MM.1S (cell line): ENCODE measurements at regions not wholly inside any gene's neighbourhood (a gene's known extent, or its start where the extent isn't known, plus 50 kb on each side); places are given as distances from the start of the nearest gene placed in this dataset.

Source experiments
- DNase-seq: peaks from one replicate; pipeline ENCODE4 v3.0.0-alpha.2; 2015
- H2AFZ ChIP-seq: fragments of 300-600 bp; sonication (generic); 2 replicates; pipeline ENCODE4 v1.6.0; 2016; ENCODE audit warnings: antibody characterized with exemption, low read length
- H3F3A ChIP-seq: fragments of 300-600 bp; sonication (generic); 2 replicates; pipeline ENCODE4 v1.6.1; 2016; ENCODE audit warnings: mild to moderate bottlenecking, antibody characterized with exemption, low read length, moderate library complexity, mixed read lengths; ENCODE audit not compliant: insufficient read depth
- H3K27ac ChIP-seq: fragments of 300-600 bp; sonication (generic); 2 replicates; pipeline ENCODE4 v1.5.1; 2016; ENCODE audit warnings: mild to moderate bottlenecking, low read length
- H3K27me3 ChIP-seq: fragments of 300-600 bp; sonication (generic); replicated peaks from 2 replicates; pipeline ENCODE4 v1.6.0; 2016; ENCODE audit warnings: low read length; ENCODE audit not compliant: insufficient read depth
- H3K36me3 ChIP-seq: fragments of 300-600 bp; sonication (generic); replicated peaks from 2 replicates; pipeline ENCODE4 v1.6.1; 2016; ENCODE audit warnings: mild to moderate bottlenecking, low read length, mixed read lengths; ENCODE audit not compliant: insufficient read depth
- H3K4me1 ChIP-seq: fragments of 300-600 bp; sonication (generic); 2 replicates; pipeline ENCODE4 v1.6.1; 2016; ENCODE audit warnings: low read length, mixed read lengths
- H3K4me2 ChIP-seq: fragments of 300-600 bp; sonication (generic); 2 replicates; pipeline ENCODE4 v1.6.0; 2016; ENCODE audit warnings: low read depth, low read length
- H3K4me3 ChIP-seq: fragments of 300-600 bp; sonication (generic); 2 replicates; pipeline ENCODE4 v1.5.1; 2016; ENCODE audit warnings: low read length, mixed read lengths
- H3K79me2 ChIP-seq: fragments of 300-600 bp; sonication (generic); 2 replicates; pipeline ENCODE4 v1.6.1; 2016; ENCODE audit warnings: mixed run types, low read length, mixed read lengths
- H3K9ac ChIP-seq: fragments of 300-600 bp; sonication (generic); 2 replicates; pipeline ENCODE4 v1.6.1; 2016; ENCODE audit warnings: low read length, mixed read lengths
- H3K9me2 ChIP-seq: fragments of 300-600 bp; sonication (generic); replicated peaks from 2 replicates; pipeline ENCODE4 v1.6.1; 2016; ENCODE audit warnings: mild to moderate bottlenecking, low read length, mixed read lengths; ENCODE audit not compliant: insufficient read depth
- H3K9me3 ChIP-seq: fragments of 300-600 bp; sonication (generic); replicated peaks from 2 replicates; pipeline ENCODE4 v1.6.1; 2016; ENCODE audit warnings: mild to moderate bottlenecking, low read length, mixed read lengths; ENCODE audit not compliant: insufficient read depth
- H4K20me1 ChIP-seq: fragments of 300-600 bp; sonication (generic); 2 replicates; pipeline ENCODE4 v1.6.1; 2016; ENCODE audit warnings: mild to moderate bottlenecking, low read length, moderate library complexity, mixed read lengths; ENCODE audit not compliant: insufficient read depth
- CTCF ChIP-seq: fragments of 300-600 bp; sonication (generic); IDR thresholded peaks from 2 replicates; pipeline ENCODE4 v1.5.1; 2016; ENCODE audit warnings: antibody characterized with exemption, low read length, mixed read lengths
- EZH2 ChIP-seq: fragments of 300-600 bp; sonication (generic); optimal IDR thresholded peaks from 2 replicates; pipeline ENCODE3; 2017; ENCODE audit warnings: low read depth, mild to moderate bottlenecking, antibody characterized with exemption, low read length, mixed read lengths
- EZH2phosphoT487 ChIP-seq: fragments of 300-600 bp; sonication (generic); IDR thresholded peaks from 2 replicates; pipeline ENCODE4 v1.6.1; 2018; ENCODE audit warnings: antibody characterized with exemption, low read length

GRCh38 chr21:27646691-27647090 lies 679.8 kb upstream of the ADAMTS5 start:
- Histone ChIP-seq H3K27me3 (no peaks in the 10 kb centered on the region), H3K9me2 (no peaks in the 10 kb centered on the region; the same call in 1 of the 2 replicates), H3K4me3 (no peak overlapping the region), H3F3A (no peaks in the 10 kb centered on the region), H3K79me2 (no peaks in the 10 kb centered on the region), H2AFZ (no peak overlapping the region), H3K27ac (no peak overlapping the region), H3K9me3 (no peaks in the 10 kb centered on the region), H3K4me1 (no peaks in the 10 kb centered on the region), H3K9ac (no peak overlapping the region), H3K36me3 (no peaks in the 10 kb centered on the region), H4K20me1 (no peaks in the 10 kb centered on the region), H3K4me2 (no peak overlapping the region)
- no peak for TF ChIP-seq EZH2
- TF ChIP-seq CTCF = no peak
- no peak for TF ChIP-seq EZH2phosphoT487
- DNase-seq = no peak

- H2AFZ ChIP-seq = no peak overlapping the region
- no peaks in the 10 kb centered on the region for H3K36me3 ChIP-seq
- H3K79me2 ChIP-seq = no peaks in the 10 kb centered on the region
- H3K9me3 ChIP-seq = no peaks in the 10 kb centered on the region
- H3K9ac ChIP-seq = no peak overlapping the region
- H3K4me1 ChIP-seq = no peaks in the 10 kb centered on the region
- DNase-seq = no peak
- no peak overlapping the region for H3K4me2 ChIP-seq
- no peaks in the 10 kb centered on the region for H4K20me1 ChIP-seq
- H3K4me3 ChIP-seq = no peak overlapping the region
- no peaks in the 10 kb centered on the region for H3F3A ChIP-seq
- H3K27ac ChIP-seq = no peak overlapping the region
- H3K27me3 ChIP-seq = no peaks in the 10 kb centered on the region
- H3K9me2 ChIP-seq = no peaks in the 10 kb centered on the region; the same call in 1 of the 2 replicates
- TF ChIP-seq CTCF (no peak), EZH2phosphoT487 (no peak), EZH2 (no peak)
These were observed 679.2 kb upstream of the ADAMTS5 start for GRCh38 chr21:27646056-27646455.

GRCh38 chr21:27645285-27645684 lies 678.4 kb upstream of the ADAMTS5 start:
- DNase-seq = no peak
- Histone ChIP-seq H3K4me2 (no peak overlapping the region), H4K20me1 (no peaks in the 10 kb centered on the region), H3K9ac (no peak overlapping the region), H3K27me3 (no peaks in the 10 kb centered on the region), H3F3A (no peaks in the 10 kb centered on the region), H3K9me2 (no peaks in the 10 kb centered on the region; the same call in 1 of the 2 replicates), H3K9me3 (no peaks in the 10 kb centered on the region), H2AFZ (no peak overlapping the region), H3K27ac (no peak overlapping the region), H3K4me3 (no peak overlapping the region), H3K36me3 (no peaks in the 10 kb centered on the region), H3K79me2 (no peaks in the 10 kb centered on the region), H3K4me1 (no peaks in the 10 kb centered on the region)
- TF ChIP-seq CTCF = no peak
- no peak for TF ChIP-seq EZH2phosphoT487
- no peak for TF ChIP-seq EZH2
